NCI-H446 treated with DMSO at 0.1 percent for 48 hours (cell line): ENCODE measurements at regions not wholly inside any gene's neighbourhood (a gene's known extent, or its start where the extent isn't known, plus 50 kb on each side); places are given as distances from the start of the nearest gene placed in this dataset.

ENCODE experiments used
- DNase-seq: peaks from one replicate; lab custom pipeline; 2025; lab: John Stamatoyannopoulos, UW

DNA sequence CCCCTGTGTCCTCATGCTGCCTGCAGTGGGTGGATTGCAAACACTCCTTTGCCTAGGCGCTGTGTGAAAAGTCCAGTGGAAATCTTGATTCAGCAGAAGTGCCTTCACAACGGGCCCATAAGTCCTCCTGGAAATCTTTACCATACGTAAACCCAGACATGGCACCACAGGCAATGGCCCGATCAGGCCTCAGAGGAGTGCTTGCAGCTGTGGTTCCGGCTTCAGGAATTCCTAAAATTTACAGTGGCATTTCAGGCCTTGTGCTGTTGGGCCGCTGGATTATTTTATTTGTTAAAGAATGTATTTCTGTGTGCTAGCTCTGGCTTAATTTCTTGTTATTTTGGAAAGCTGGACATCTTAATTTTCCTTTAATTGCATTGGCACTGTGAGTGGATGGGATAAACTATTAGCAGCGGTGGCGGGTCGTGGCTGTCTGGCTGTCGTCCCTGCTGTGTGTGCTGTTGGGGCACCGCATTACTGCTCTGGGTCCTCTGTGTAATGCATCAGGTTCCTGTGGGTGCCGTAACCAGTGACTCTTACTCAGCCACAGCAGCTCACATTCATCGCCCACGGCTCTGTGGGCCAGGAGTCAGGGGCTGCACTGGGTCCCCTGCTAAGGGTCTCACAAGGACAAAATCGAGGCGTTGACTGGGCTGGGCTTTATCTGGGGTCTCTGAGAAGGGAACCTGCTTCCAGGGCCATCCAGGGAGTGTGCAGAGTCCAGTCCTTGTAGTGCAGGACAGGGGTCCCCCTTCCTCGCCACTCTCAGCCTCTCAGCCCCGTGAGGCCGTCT, 73.1 kb downstream of the RTP5 start:
- DNase-seq: no peak

DNA sequence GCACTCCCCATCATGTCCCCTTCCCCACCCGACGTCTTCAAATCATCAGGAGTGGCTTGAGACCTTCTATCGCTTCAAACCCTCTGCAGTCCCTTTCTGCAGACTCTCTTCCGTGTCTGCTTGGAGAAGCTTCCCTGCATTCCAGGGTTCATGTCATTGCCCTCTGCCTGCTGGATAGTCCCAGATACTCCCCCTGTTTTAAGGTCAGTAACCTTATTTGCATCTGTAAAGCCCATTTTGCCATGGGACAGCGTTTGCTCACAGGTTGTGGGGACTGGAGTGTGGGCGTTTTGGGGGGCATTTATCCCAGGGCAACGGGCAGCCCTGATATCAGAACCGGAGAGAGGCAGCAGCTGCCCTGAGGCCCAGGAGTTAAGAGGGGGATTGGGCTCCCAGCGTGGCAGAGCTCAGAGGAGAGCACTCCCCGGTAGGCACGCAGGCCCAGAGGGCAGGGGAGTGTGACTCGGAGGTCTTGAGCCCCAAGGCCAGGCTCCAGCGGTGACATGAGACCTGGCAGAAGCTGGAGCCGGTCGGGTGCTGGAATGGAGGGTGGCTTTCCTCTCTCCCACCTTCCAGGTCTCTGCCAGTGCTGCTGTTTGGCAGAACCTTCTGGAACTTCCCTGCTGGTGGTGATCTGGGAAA, 73.8 kb downstream of the RTP5 start:
- no peak for DNase-seq

GRCh38 chr2:241943961-241944575, 74.5 kb downstream of the RTP5 start:
- DNase-seq: no peak

DNA sequence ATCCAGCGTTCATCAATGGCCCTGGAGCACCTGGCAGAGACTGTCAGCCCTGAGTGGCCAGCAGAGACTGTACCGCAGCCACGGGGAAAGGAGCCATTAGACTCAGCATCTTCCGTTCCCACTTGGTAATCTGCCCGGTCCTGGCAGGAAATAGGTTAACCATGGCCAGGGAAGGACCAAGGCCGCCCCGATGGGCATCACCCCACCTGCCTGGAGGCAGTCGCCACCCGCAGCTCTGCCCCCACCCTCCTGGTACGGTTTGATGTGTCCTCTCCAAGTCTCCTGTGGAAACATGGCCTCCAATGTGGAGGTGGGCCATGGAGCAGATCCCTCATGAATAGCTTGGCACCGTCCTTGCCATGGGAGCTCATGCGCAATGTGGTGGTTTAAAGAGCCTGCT, 75.3 kb downstream of the RTP5 start:
- no peak for DNase-seq

DNA sequence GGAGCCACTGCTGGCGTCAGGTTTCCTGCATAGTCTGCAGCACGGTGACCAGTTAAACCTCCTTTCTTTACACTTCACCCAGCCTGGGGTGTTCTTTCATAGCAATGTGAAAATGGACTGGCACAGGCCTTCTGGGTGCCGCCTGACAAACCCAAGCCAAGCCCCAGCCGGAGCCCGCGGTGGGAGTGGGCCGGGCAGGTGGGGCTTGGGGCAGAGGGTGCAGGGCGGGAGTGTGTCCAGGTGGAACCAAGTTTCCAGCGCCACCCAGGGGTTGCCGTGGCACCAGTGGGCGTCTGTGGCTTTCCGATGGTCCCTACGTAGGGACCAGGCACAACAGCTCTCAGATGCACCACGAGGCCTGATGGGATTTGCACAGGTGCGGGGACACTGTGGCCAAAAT, 75.8 kb downstream of the RTP5 start:
- DNase-seq: no peak

DNA sequence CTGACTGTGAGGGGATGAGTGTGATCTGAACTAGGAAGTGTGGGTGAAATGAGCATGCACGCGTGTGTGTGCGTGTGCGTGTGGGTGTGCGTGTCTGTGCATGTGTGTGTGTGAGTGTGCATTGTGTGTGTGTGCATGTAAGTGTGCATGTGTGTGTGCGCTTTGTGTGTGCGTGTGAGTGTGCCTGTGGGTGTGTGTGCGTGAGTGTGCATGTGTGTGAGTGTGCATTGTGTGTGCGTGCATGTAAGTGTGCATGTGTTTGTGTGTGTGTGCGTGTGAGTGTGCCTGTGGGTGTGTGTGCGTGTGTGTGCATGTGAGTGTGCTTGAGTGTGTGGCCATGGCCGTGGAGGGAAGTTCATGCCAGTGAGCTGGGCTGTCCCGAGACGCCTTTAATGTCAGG, 76.3 kb downstream of the RTP5 start:
- no peak for DNase-seq

- no peak for DNase-seq
Observed at GRCh38 chr2:241946306-241947003, 76.9 kb downstream of the RTP5 start.

GRCh38 chr2:241947004-241947350, 77.4 kb downstream of the RTP5 start:
- no peak for DNase-seq

GRCh38 chr2:241947401-241947800, 77.9 kb downstream of the RTP5 start:
- DNase-seq: no peak

GRCh38 chr2:241947876-241948275, 78.3 kb downstream of the RTP5 start:
- no peak for DNase-seq

GRCh38 chr2:241948299-241948897, 78.9 kb downstream of the RTP5 start:
- DNase-seq: no peak

DNA sequence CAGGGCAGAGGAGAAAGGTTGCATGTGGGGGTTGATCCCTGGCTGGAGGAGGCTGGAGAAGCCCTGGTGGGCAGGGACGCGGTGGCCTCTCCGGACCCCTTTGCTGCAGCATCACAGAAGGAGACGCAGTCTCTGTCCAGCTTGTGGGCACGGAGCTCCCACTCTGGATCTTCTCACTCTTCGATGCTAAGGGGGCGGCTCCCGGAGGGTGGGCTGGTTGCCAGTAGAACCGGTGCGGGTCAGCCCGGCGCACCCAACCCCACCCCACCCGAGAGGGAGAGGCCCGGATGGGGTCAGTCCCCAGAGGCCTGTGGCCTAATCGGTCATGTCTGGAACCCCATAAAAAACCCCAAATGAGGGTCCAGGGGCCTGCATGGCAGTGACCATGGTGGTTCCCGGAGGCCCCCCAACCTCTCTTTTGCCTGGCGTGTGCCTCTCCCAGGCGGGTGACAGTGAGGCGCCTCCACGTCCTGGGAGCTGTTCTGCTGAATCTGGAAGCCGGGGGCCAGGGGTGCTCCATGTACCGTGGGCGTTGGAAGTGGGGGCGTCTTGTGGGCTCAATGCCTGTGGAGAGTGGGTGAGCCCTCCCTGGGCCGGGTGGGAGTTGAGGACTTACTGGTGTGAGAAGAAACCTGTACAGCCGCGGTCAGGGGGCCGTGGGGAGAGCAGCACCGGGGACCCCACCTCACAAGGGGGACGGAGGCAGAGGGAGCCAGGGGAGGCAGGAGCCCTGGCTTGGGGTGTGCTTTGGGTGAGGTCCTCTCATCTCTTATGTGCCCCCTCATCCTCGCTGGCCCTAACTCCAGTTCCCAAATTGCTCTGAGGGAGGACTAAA, 79.6 kb downstream of the RTP5 start:
- DNase-seq: no peak

DNA sequence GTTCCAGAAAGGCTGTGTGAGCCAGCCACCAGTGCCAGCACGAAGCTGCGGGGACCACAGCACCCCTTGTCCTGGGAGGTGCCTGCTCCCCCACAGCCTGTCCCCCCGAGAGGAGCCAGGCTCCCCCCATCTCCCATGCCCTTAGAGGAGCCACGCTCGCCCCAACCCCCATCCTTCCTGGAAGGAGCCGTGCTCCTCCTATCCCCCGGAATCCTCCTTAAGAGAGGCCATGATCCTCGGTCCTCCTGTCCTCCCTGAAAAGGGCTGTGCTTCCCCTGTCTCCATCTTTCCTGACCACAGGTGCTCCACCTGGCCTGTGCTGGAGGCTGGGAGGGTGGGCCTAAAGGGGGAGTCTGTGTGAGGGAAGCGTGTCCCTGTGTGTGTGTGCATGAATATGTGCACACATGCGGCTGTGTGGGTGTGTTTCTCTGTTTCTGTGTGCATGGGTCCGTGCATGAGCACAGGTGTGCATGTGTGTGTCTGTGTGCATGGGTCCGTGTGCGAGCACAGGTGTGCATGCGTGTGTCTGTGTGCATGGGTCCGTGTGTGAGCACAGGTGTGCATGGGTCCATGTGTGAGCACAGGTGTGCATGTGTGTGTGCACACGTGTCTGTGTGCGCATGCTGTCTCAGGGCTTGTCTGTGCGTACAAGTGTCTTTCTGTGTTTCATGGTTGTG, 80.3 kb downstream of the RTP5 start:
- DNase-seq: no peak

DNA sequence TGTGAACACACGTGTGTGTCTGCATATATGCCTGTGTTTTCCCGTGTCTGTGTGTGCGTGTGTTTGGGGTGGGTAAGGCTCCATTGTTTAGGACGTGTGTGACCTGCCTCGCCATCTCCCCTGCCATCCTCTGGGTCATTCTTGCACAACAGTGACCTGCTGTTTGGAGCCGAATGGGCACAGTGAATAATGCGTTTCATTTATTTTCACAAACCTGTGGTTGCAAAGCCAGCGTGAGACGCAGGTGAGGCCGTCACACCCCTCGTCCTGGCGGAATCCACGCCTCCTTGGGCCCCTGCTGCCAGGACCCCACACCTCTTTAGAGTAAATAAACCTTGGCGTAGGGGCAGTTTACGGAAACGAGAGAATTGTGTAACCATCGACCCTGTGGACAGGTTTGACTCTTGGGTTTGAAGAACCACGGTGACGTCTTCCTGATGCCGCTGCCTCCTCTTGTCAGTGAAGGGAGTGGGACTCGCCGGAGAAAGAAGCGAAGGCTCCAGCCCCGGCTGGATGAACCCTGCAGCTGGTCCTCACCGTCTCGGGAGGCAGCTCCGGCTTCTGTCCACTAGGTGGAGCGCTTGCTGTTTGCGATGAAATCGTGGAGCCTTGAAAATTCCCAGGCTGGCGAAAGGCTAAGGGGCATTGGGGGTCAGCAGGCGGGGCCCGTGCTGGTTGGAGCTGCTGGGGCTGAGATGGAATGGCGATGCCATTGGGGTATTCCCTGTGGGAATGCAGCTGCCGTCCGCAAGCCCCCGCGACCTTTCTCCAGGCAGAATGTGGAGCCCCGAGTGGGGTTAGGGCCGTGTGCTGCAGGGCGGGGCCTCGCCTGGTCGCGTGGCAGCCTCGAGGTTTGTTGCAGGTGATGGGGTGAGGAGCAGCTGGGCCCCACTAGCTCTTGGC, 81.1 kb downstream of the RTP5 start:
- DNase-seq: no peak

DNA sequence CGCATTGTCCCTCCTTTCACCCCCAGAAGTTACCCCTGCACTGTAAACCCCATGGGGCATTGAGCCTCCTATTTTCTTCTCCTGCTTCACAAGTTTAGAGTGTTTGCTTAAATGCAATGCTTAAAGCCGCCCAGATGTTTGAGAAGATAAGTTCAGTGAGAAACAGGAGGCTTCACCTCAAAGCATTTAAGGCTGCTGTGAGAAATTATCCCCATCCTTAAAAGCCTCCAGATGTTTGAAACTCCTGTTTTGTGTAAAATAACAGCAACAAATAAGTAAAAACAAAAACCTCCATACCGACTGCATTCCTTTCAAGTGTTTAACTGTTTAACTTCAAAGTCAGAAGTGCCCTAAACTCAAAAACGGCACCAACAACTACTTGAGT, 81.8 kb downstream of the RTP5 start:
- no peak for DNase-seq

- DNase-seq: no peak
Observed at GRCh38 chr2:241951920-241952319, 82.4 kb downstream of the RTP5 start.

GRCh38 chr2:241952816-241953215, 83.3 kb downstream of the RTP5 start:
- DNase-seq: no peak

GRCh38 chr2:241953324-241953928, 83.9 kb downstream of the RTP5 start:
- DNase-seq: no peak

DNA sequence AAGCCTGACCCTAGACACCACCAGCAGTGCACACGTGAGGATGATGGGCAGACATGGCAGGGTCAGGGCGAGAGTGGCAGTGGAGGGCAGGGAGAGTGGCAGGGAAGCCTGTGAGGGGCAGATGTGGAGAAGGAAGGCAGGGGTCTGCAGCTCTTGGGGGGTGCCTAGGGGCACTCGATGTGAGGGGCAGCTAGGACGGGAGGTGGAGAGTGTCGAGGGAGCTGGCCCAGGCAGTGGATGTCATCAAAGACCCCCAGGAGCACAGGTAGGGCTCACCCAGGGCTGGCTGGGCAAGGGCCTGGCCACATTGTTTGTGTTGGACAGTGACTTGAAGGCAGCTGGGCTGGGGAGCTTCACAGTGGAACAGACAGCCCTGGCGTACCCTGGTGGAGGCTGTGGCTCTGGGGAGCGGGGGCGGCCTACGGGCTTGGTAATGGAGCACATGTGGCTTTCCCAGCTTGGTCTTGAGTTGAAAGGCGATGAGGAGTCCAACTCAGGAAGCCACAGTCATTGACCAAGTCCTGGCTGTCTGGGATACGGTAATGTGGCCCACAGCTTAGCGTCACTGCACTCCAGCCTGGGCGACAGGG, 87.1 kb downstream of the RTP5 start:
- DNase-seq: no peak
